AG04450 (cell line): ENCODE measurements at regions not wholly inside any gene's neighbourhood (a gene's known extent, or its start where the extent isn't known, plus 50 kb on each side); places are given as distances from the start of the nearest gene placed in this dataset.
"Not testable (repeated sequence)": the region's sequence is repeated elsewhere in the genome, so short reads cannot be mapped to it uniquely, and the experiment has no call there.

Source experiments
- CTCF ChIA-PET: fragments of 300-600, 350-600 bp; formaldehyde crosslinking; extraction: SDS; loops from one replicate; lab custom pipeline; 2022; ENCODE audit warnings: antibody characterized with exemption, inconsistent platforms; lab: Charles Lee
- POLR2A ChIA-PET: fragments of 350-600 bp; formaldehyde crosslinking; extraction: SDS; loops from one replicate; lab custom pipeline; 2021; ENCODE audit warnings: antibody characterized with exemption, inconsistent platforms; lab: Yijun Ruan, JAX
- DNase-seq: peaks from one replicate; pipeline ENCODE4 v3.0.0-alpha.2; 2011; ENCODE audit warnings: low read depth, low spot score
- H3K27ac ChIP-seq: one replicate; pipeline ENCODE4 v1.5.1; 2012; ENCODE audit warnings: low read depth, low read length, control low read depth
- H3K27me3 ChIP-seq: one replicate; pipeline ENCODE4 v1.6.0; 2012; ENCODE audit warnings: low read length; ENCODE audit not compliant: control insufficient read depth, insufficient read depth
- H3K4me3 ChIP-seq: 2 replicates; pipeline ENCODE4 v1.5.1; 2011; ENCODE audit warnings: mild to moderate bottlenecking, low read depth, low read length, control low read depth
- H3K9me3 ChIP-seq: 2 replicates; pipeline ENCODE4 v1.5.1; 2012; ENCODE audit warnings: low read length; ENCODE audit not compliant: control insufficient read depth, insufficient read depth
- TF ChIP-seq, protein P1 (sequence below): IDR thresholded peaks from 2 replicates; pipeline ENCODE4 v1.5.1; 2011; ENCODE audit warnings: low read depth, low read length, control low read depth, inconsistent platforms

DNA sequence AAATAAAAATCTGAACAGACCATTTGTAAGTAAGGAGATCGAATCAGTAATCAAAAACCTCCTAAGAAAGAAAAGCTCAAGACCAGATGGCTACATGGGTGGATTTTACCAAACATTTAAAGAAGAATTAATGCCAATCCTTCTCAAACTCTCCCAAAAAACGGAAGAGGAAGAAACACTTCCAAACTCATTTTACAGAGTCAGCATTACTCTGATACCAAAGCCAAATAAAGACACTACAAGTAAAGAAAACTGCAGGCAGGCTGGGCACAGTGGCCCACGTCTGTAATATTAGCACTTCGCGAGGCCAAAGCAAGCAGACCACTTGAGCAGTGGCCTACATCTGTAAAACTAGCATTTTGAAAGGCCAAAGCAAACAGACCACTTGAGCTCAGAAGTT lies 159.8 kb downstream of the DPY19L2 start:
- POLR2A ChIA-PET: no interaction called here
- Histone ChIP-seq H3K9me3 (no peaks in the 10 kb centered on the region), H3K27ac (no peak overlapping the region), H3K27me3 (no peaks in the 10 kb centered on the region), H3K4me3 (no peak overlapping the region)
- TF ChIP-seq, protein P1, sequence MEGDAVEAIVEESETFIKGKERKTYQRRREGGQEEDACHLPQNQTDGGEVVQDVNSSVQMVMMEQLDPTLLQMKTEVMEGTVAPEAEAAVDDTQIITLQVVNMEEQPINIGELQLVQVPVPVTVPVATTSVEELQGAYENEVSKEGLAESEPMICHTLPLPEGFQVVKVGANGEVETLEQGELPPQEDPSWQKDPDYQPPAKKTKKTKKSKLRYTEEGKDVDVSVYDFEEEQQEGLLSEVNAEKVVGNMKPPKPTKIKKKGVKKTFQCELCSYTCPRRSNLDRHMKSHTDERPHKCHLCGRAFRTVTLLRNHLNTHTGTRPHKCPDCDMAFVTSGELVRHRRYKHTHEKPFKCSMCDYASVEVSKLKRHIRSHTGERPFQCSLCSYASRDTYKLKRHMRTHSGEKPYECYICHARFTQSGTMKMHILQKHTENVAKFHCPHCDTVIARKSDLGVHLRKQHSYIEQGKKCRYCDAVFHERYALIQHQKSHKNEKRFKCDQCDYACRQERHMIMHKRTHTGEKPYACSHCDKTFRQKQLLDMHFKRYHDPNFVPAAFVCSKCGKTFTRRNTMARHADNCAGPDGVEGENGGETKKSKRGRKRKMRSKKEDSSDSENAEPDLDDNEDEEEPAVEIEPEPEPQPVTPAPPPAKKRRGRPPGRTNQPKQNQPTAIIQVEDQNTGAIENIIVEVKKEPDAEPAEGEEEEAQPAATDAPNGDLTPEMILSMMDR: no peak
- DNase-seq: no peak
- CTCF ChIA-PET: no interaction called here

DNA sequence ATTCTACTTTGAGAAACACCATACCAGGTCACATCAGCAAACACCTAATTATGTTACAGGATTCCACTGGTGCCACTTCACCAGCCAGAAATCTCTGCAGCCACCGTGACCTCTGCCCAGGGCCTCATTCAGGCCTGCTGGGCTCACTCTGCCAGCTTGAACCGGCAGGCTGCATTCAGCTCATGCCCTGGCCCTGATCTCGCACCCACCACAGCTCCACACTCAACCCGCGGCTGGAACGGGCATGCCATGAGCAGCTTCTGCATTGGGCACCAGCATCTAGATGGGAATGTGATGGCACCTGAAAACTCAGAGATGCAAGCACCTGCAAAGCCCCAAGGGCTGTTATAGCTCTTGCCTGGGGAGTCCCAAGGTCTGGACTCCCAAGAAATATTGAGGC lies 168.7 kb downstream of the DPY19L2 start:
- no peak overlapping the region for H3K4me3 ChIP-seq
- H3K9me3 ChIP-seq: no peaks in the 10 kb centered on the region; the same call in 1 of the 2 replicates
- H3K27me3 ChIP-seq: no peaks in the 10 kb centered on the region
- ChIA-PET POLR2A (no interaction called here), CTCF (no interaction called here)
- TF ChIP-seq, protein P1: no peak
- no peak overlapping the region for H3K27ac ChIP-seq
- DNase-seq: no peak

- Histone ChIP-seq H3K4me3 (no peak overlapping the region), H3K9me3 (no peaks in the 10 kb centered on the region; the same call in 1 of the 2 replicates), H3K27me3 (no peaks in the 10 kb centered on the region), H3K27ac (no peak overlapping the region)
- TF ChIP-seq, protein P1: no peak
- DNase-seq: no peak
- POLR2A ChIA-PET: no interaction called here
- CTCF ChIA-PET: no interaction called here
These were observed 170.1 kb downstream of the DPY19L2 start for GRCh38 chr12:63498239-63498638.

GRCh38 chr12:63496654-63497053 lies 171.6 kb downstream of the DPY19L2 start:
- H3K27ac ChIP-seq: no peak overlapping the region
- ChIA-PET POLR2A (no interaction called here), CTCF (no interaction called here)
- DNase-seq: no peak
- no peaks in the 10 kb centered on the region for H3K27me3 ChIP-seq
- H3K4me3 ChIP-seq: no peak overlapping the region
- no peaks in the 10 kb centered on the region; the same call in 1 of the 2 replicates for H3K9me3 ChIP-seq
- TF ChIP-seq, protein P1: no peak

DNA sequence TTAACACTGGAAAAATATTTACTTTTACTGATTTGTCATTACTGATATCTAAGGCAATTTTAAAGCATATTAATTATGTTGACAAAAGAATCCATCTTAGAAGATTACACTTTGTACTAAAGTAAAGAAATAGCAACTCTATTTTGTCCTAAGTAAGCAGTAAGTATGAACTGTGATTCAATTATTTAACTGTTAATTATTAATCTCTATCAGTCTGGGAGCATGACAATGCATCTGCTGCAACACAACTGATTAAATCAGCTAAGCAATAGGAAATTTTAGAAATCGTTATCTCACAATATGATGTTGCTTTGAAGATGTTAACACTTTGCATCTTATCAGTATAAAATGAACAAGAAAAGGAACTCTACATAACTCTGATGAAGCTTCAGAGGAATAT lies 172.3 kb downstream of the DPY19L2 start:
- no peak overlapping the region for H3K27ac ChIP-seq
- ChIA-PET POLR2A (no interaction called here), CTCF (no interaction called here)
- no peak overlapping the region for H3K4me3 ChIP-seq
- H3K27me3 ChIP-seq: no peaks in the 10 kb centered on the region
- TF ChIP-seq, protein P1: no peak
- DNase-seq: no peak
- H3K9me3 ChIP-seq: no peaks in the 10 kb centered on the region; the same call in 1 of the 2 replicates

- H3K4me3 ChIP-seq, H3K9me3 ChIP-seq, CTCF ChIA-PET, POLR2A ChIA-PET, DNase-seq, H3K27ac ChIP-seq, H3K27me3 ChIP-seq: not testable (repeated sequence)
These were observed 174.9 kb downstream of the DPY19L2 start for GRCh38 chr12:63493357-63493756.
